Loucy (cell line): ENCODE measurements at regions not wholly inside any gene's neighbourhood (a gene's known extent, or its start where the extent isn't known, plus 50 kb on each side); places are given as distances from the start of the nearest gene placed in this dataset.

ENCODE experiments used
- H2AFZ ChIP-seq: fragments of 200-600 bp; sonication (generic); 2 replicates; pipeline ENCODE4 v1.6.0; 2016; ENCODE audit warnings: antibody characterized with exemption, mild to moderate bottlenecking, low read length, moderate library complexity
- H3F3A ChIP-seq: fragments of 200-600 bp; 2 replicates; pipeline ENCODE4 v1.6.0; 2016; ENCODE audit warnings: antibody characterized with exemption, low read depth, mild to moderate bottlenecking
- H3K27me3 ChIP-seq: fragments of 200-600 bp; sonication (generic); 2 replicates; pipeline ENCODE4 v1.6.1; 2014; ENCODE audit warnings: low read length, mild to moderate bottlenecking; ENCODE audit not compliant: insufficient read depth, poor library complexity, severe bottlenecking
- H3K36me3 ChIP-seq: fragments of 200-600 bp; sonication (generic); 2 replicates; pipeline ENCODE4 v1.6.1; 2016; ENCODE audit warnings: low read length; ENCODE audit not compliant: insufficient read depth
- H3K4me1 ChIP-seq: fragments of 200-600 bp; sonication (generic); 2 replicates; pipeline ENCODE4 v1.5.1; 2014; ENCODE audit warnings: low read length, mild to moderate bottlenecking; ENCODE audit not compliant: insufficient read depth, poor library complexity, severe bottlenecking
- H3K4me2 ChIP-seq: fragments of 200-600 bp; sonication (generic); 2 replicates; pipeline ENCODE4 v1.6.0; 2014; ENCODE audit warnings: antibody characterized with exemption, low read length, low read depth, mild to moderate bottlenecking; ENCODE audit not compliant: poor library complexity, severe bottlenecking
- H3K4me3 ChIP-seq: fragments of 200-600 bp; sonication (generic); 2 replicates; pipeline ENCODE4 v1.5.1; 2014; ENCODE audit warnings: low read length, mild to moderate bottlenecking, mixed read lengths; ENCODE audit not compliant: poor library complexity, severe bottlenecking
- H3K79me2 ChIP-seq: fragments of 200-600 bp; sonication (generic); 2 replicates; pipeline ENCODE4 v1.6.1; 2014; ENCODE audit warnings: low read length; ENCODE audit not compliant: insufficient read depth
- H3K9ac ChIP-seq: fragments of 200-600 bp; sonication (generic); 2 replicates; pipeline ENCODE4 v1.6.0; 2014; ENCODE audit warnings: mild to moderate bottlenecking, low read depth, low read length, moderate library complexity; ENCODE audit not compliant: poor library complexity, severe bottlenecking
- H3K9me2 ChIP-seq: fragments of 200-600 bp; sonication (generic); replicated peaks from 2 replicates; pipeline ENCODE4 v1.6.1; 2016; ENCODE audit warnings: low read depth, low read length, mixed read lengths
- H3K9me3 ChIP-seq: fragments of 200-600 bp; sonication (generic); 2 replicates; pipeline ENCODE4 v1.6.1; 2014; ENCODE audit warnings: mild to moderate bottlenecking, antibody characterized with exemption, low read length, low read depth; ENCODE audit not compliant: insufficient read depth
- H4K20me1 ChIP-seq: fragments of 200-600 bp; sonication (generic); 2 replicates; pipeline ENCODE4 v1.6.0; 2014; ENCODE audit warnings: antibody characterized with exemption, low read length, mild to moderate bottlenecking; ENCODE audit not compliant: insufficient read depth, poor library complexity, severe bottlenecking
- EZH2phosphoT487 ChIP-seq: fragments of 200-600 bp; IDR thresholded peaks from 2 replicates; pipeline ENCODE4 v1.6.1; 2018; ENCODE audit warnings: antibody characterized with exemption, mild to moderate bottlenecking, moderate library complexity, borderline replicate concordance
- TF ChIP-seq, protein P1 (sequence below): fragments of 200-600 bp; sonication (generic); conservative IDR thresholded peaks from 2 replicates; pipeline ENCODE4 v1.5.1; 2014; ENCODE audit warnings: mild to moderate bottlenecking, antibody characterized with exemption, low read length

DNA sequence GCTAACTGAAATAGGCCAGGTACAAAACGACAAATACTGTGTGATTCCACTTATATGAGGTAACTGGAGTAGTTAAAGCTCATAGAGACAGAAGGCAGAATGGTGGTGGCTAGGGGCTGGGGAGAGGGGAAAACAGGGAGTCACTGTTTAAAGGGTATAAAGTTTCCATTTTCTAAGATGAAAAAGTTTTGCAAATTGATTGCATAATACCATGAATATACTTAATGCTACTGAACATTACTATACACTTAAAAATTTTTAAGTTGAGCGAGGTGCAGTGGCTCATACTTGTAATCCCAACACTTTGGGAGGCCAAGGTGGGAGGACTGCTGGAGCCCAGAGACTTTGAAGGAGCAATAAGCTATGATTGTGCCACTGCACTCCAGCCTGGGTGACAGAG lies 138.6 kb upstream of the ARID1B start:
- peaks cover 18% of the 10 kb centered on the region for H3K4me1 ChIP-seq
- H3K9me3 ChIP-seq = no peaks in the 10 kb centered on the region
- no peaks in the 10 kb centered on the region for H3K36me3 ChIP-seq
- H3K9ac ChIP-seq = no peak overlapping the region
- H3K27me3 ChIP-seq = no peaks in the 10 kb centered on the region
- no peaks in the 10 kb centered on the region for H3K9me2 ChIP-seq
- no peaks in the 10 kb centered on the region for H4K20me1 ChIP-seq
- H2AFZ ChIP-seq = no peak overlapping the region
- no peaks in the 10 kb centered on the region for H3K79me2 ChIP-seq
- TF ChIP-seq, protein P1, sequence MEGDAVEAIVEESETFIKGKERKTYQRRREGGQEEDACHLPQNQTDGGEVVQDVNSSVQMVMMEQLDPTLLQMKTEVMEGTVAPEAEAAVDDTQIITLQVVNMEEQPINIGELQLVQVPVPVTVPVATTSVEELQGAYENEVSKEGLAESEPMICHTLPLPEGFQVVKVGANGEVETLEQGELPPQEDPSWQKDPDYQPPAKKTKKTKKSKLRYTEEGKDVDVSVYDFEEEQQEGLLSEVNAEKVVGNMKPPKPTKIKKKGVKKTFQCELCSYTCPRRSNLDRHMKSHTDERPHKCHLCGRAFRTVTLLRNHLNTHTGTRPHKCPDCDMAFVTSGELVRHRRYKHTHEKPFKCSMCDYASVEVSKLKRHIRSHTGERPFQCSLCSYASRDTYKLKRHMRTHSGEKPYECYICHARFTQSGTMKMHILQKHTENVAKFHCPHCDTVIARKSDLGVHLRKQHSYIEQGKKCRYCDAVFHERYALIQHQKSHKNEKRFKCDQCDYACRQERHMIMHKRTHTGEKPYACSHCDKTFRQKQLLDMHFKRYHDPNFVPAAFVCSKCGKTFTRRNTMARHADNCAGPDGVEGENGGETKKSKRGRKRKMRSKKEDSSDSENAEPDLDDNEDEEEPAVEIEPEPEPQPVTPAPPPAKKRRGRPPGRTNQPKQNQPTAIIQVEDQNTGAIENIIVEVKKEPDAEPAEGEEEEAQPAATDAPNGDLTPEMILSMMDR = no peak
- no peak for TF ChIP-seq EZH2phosphoT487
- no peak overlapping the region for H3K4me2 ChIP-seq
- H3F3A ChIP-seq = no peaks in the 10 kb centered on the region
- H3K4me3 ChIP-seq = no peak overlapping the region

DNA sequence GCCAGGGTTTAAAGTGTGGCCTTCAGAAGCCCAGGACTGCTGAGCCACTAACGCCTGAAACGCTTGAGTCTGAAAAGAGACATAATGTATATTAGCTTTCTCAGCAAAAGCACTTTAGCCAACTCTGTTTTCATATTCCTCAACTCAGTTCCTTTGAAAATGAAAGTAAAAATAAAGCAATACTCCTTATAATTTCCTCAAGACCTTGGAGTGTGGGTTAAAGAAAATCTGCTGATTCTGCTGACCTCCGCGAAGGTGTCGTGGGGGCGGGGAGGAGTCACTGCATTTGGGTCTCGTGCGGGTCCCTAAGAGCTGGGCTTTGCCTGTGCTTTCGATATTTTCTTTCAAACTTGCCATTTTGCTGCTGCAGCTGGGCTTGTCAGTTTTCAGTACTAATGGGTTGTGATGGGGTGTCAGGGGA lies 142.2 kb upstream of the ARID1B start:
- no peaks in the 10 kb centered on the region for H3K79me2 ChIP-seq
- H3F3A ChIP-seq = no peaks in the 10 kb centered on the region
- no peaks in the 10 kb centered on the region for H3K27me3 ChIP-seq
- no peaks in the 10 kb centered on the region for H3K36me3 ChIP-seq
- no peaks in the 10 kb centered on the region for H3K9me2 ChIP-seq
- TF ChIP-seq EZH2phosphoT487 = no peak
- TF ChIP-seq, protein P1 = no peak
- peak overlapping the region; percentile 18 for H3K4me3 ChIP-seq
- H3K9ac ChIP-seq = no peak overlapping the region
- peak overlapping the region; percentile 56 for H2AFZ ChIP-seq
- no peaks in the 10 kb centered on the region for H3K9me3 ChIP-seq
- peaks cover 18% of the 10 kb centered on the region for H3K4me1 ChIP-seq
- H4K20me1 ChIP-seq = no peaks in the 10 kb centered on the region
- peak overlapping the region; percentile 47 for H3K4me2 ChIP-seq

DNA sequence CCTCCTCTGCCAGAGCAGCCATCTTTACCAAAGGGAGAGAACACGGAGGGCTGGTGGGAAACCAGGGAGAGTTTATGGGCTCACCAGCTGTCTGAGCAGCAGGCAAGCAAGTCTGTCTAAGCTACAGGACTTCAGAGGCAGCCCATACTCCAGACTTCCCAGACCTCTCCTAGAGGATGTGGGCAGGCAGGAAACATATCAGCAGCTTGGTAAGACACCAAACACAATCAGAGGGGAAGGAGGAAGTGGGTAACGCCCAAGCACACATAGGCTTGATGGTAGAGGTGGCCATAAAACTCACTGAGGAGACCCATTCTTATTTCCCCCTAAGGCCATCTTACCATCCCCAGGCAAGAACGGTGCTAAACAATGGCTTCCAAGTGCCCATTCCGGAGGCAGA lies 143.1 kb upstream of the ARID1B start:
- peak overlapping the region; percentile 56; the same call in 1 of the 2 replicates for H2AFZ ChIP-seq
- TF ChIP-seq, protein P1 = no peak
- TF ChIP-seq EZH2phosphoT487 = no peak

More for the DNA sequence above, 143.1 kb upstream of the ARID1B start:
- no peaks in the 10 kb centered on the region for H3F3A ChIP-seq
- H3K4me1 ChIP-seq = peaks cover 18% of the 10 kb centered on the region
- no peaks in the 10 kb centered on the region for H3K79me2 ChIP-seq
- no peaks in the 10 kb centered on the region for H3K9me3 ChIP-seq
- H3K27me3 ChIP-seq = no peaks in the 10 kb centered on the region
- no peaks in the 10 kb centered on the region for H4K20me1 ChIP-seq
- H3K9ac ChIP-seq = no peak overlapping the region
- H3K4me3 ChIP-seq = peak overlapping the region; percentile 18
- peak overlapping the region; percentile 47 for H3K4me2 ChIP-seq
- H3K36me3 ChIP-seq = no peaks in the 10 kb centered on the region
- no peaks in the 10 kb centered on the region for H3K9me2 ChIP-seq
